Naive thymus-derived CD4-positive, alpha-beta T cell (primary cell): ENCODE measurements at regions not wholly inside any gene's neighbourhood (a gene's known extent, or its start where the extent isn't known, plus 50 kb on each side); places are given as distances from the start of the nearest gene placed in this dataset.

Experiments used
- ATAC-seq: fragments of 150-1000 bp; cut with Tn5 transposase; 2 replicates; pipeline ENCODE4 v1.10.0; 2021; ENCODE audit warnings: mild to moderate bottlenecking, moderate library complexity
- CTCF ChIA-PET: fragments of 350-600 bp; sonication (Branson Sonifier 250); formaldehyde crosslinking; loops from one replicate; lab custom pipeline; 2021; ENCODE audit warnings: antibody characterized with exemption; lab: Charles Lee
- POLR2A ChIA-PET: fragments of 350-600 bp; sonication (Branson Sonifier 250); formaldehyde crosslinking; loops from one replicate; lab custom pipeline; 2021; ENCODE audit warnings: antibody characterized with exemption, inconsistent platforms; lab: Charles Lee
- DNase-seq, 9 donors: peaks; one replicate each; pipeline versions ENCODE4 v3.0.0 to v3.0.0-alpha.2; 2020 to 2022; ENCODE audit warnings: mixed read lengths in 1 of 9
- H3K27ac ChIP-seq: one replicate; pipeline ENCODE4 v1.7.0; 2013; ENCODE audit warnings: mild to moderate bottlenecking, low read depth, low read length, moderate library complexity
- H3K27me3 ChIP-seq, 2 donors: one replicate each; pipeline ENCODE4 v1.7.0; 2013; ENCODE audit warnings: low read length in 2 of 2, mild to moderate bottlenecking in 2 of 2, moderate library complexity in 2 of 2; ENCODE audit not compliant: control insufficient read depth in 2 of 2, insufficient read depth in 2 of 2
- H3K36me3 ChIP-seq, 3 experiments: 1 replicate in 2 of 3; 2 replicates in 1 of 3; pipeline ENCODE4 v1.7.0; 2013; ENCODE audit warnings: low read length in 3 of 3, mild to moderate bottlenecking in 3 of 3, moderate library complexity in 1 of 3; ENCODE audit not compliant: insufficient read depth in 3 of 3, control insufficient read depth in 2 of 3
- H3K4me1 ChIP-seq, 2 donors: one replicate each; pipeline ENCODE4 v1.7.0; 2013; ENCODE audit warnings: low read length in 2 of 2, mild to moderate bottlenecking in 2 of 2, moderate library complexity in 1 of 2; ENCODE audit not compliant: control insufficient read depth in 2 of 2, insufficient read depth in 2 of 2
- H3K4me3 ChIP-seq: 2 replicates; pipeline ENCODE4 v1.7.0; 2013; ENCODE audit warnings: mild to moderate bottlenecking, low read length
- H3K9me3 ChIP-seq, 3 experiments: 1 replicate in 2 of 3; 2 replicates in 1 of 3; pipeline ENCODE4 v1.7.0; 2013; ENCODE audit warnings: low read length in 3 of 3; ENCODE audit not compliant: control insufficient read depth in 2 of 3
- H3K27ac Mint-ChIP-seq, 9 donors: one replicate each; pipeline ENCODE4 v1.8.0; 2020 to 2022; ENCODE audit warnings: mixed read lengths in 9 of 9, mild to moderate bottlenecking in 8 of 9, moderate library complexity in 5 of 9, inconsistent platforms in 2 of 9
- H3K27me3 Mint-ChIP-seq, 5 donors: one replicate each; pipeline ENCODE4 v1.8.0; 2021 to 2022; ENCODE audit warnings: mixed read lengths in 5 of 5, mild to moderate bottlenecking in 1 of 5
- H3K36me3 Mint-ChIP-seq, 5 donors: one replicate each; pipeline ENCODE4 v1.8.0; 2020 to 2022; ENCODE audit warnings: mixed read lengths in 5 of 5, mild to moderate bottlenecking in 3 of 5, inconsistent platforms in 1 of 5
- H3K4me1 Mint-ChIP-seq, 7 donors: one replicate each; pipeline ENCODE4 v1.8.0; 2020 to 2022; ENCODE audit warnings: mixed read lengths in 7 of 7, mild to moderate bottlenecking in 3 of 7, inconsistent platforms in 1 of 7
- H3K4me3 Mint-ChIP-seq, 10 donors: one replicate each; pipeline ENCODE4 v1.8.0; 2020 to 2022; ENCODE audit warnings: mild to moderate bottlenecking in 10 of 10, mixed read lengths in 10 of 10, moderate library complexity in 6 of 10, inconsistent platforms in 2 of 10
- H3K9me3 Mint-ChIP-seq, 11 donors: one replicate each; pipeline ENCODE4 v1.8.0; 2020 to 2022; ENCODE audit warnings: mixed read lengths in 11 of 11, mild to moderate bottlenecking in 4 of 11, inconsistent platforms in 1 of 11, moderate library complexity in 1 of 11
- intact Hi-C, 2 donors: fragments of 100-400 bp; cut with micrococcal nuclease; formaldehyde crosslinking; loops; one replicate each; pipeline ENCODE4 v1.15.1; 2023

DNA sequence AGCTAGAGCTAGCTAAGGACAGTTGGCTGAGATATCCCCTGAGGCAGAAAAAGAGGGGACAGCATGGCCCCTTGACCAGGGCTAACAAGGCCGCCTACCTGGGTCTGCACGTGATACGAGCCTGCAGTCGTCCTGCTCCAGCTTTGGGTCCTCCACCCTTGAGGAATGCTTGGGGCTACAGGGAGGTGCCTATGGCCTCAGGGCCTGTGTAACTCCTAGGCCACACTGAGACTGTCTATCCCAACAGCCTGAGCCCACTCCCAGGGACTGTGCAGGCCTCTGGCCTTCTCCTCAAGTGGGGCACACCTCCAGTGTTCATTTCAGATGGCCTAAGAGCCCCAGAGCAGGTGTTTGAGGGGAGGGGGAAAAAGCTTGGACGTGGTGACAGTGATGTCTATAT is 136.7 kb upstream of the SATB2 start:
- Histone ChIP-seq H3K4me1 (no peaks in the 10 kb centered on the region), H3K27me3 (no peaks in the 10 kb centered on the region), H3K4me3 (no peak overlapping the region), H3K36me3 (no peaks in the 10 kb centered on the region), H3K9me3 (no peaks in the 10 kb centered on the region), H3K27ac (no peak overlapping the region)
- H3K27ac Mint-ChIP-seq, result no peak overlapping the region
- no peak for ATAC-seq
- no peaks in the 10 kb centered on the region for H3K4me1 Mint-ChIP-seq
- no peak for DNase-seq
- intact Hi-C loops, result no loop called here
- ChIA-PET CTCF (no interaction called here), POLR2A (no interaction called here)
- H3K4me3 Mint-ChIP-seq, result no peak overlapping the region
- H3K9me3 Mint-ChIP-seq, result no peaks in the 10 kb centered on the region
- H3K27me3 Mint-ChIP-seq, result peaks cover 7 to 19% (median 13%) of the 10 kb centered on the region in 5 donors
- H3K36me3 Mint-ChIP-seq, result no peaks in the 10 kb centered on the region

DNA sequence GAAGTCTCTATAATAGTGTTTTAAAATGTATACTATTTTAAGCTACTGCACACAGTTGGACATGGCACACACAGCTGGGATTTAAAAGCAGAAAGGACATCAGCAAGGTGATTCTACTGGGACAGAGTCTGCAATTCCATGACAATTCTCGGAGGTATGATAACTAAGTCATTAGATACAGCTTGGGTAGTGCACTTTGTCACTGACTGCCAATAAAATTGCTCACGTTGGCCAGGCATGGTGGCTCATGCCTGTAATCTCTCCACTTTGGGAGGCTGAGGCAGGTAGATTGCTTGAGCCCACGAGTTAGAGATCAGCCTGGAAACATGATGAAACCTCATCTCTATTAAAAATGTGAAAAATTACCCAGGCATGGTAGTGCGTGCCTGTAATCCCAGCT is 134.1 kb upstream of the SATB2 start:
- Histone ChIP-seq H3K4me1 (no peaks in the 10 kb centered on the region), H3K4me3 (no peak overlapping the region), H3K27me3 (no peaks in the 10 kb centered on the region), H3K27ac (no peak overlapping the region), H3K9me3 (no peaks in the 10 kb centered on the region), H3K36me3 (no peaks in the 10 kb centered on the region)
- Mint-ChIP-seq H3K9me3 (no peaks in the 10 kb centered on the region), H3K27me3 (peaks cover 1 to 13% (median 10%) of the 10 kb centered on the region in 5 donors), H3K4me1 (no peaks in the 10 kb centered on the region), H3K27ac (no peak overlapping the region), H3K4me3 (no peak overlapping the region), H3K36me3 (no peaks in the 10 kb centered on the region)
- DNase-seq, result no peak
- ChIA-PET POLR2A (no interaction called here), CTCF (no interaction called here)
- intact Hi-C loops, result no loop called here
- no peak for ATAC-seq

DNA sequence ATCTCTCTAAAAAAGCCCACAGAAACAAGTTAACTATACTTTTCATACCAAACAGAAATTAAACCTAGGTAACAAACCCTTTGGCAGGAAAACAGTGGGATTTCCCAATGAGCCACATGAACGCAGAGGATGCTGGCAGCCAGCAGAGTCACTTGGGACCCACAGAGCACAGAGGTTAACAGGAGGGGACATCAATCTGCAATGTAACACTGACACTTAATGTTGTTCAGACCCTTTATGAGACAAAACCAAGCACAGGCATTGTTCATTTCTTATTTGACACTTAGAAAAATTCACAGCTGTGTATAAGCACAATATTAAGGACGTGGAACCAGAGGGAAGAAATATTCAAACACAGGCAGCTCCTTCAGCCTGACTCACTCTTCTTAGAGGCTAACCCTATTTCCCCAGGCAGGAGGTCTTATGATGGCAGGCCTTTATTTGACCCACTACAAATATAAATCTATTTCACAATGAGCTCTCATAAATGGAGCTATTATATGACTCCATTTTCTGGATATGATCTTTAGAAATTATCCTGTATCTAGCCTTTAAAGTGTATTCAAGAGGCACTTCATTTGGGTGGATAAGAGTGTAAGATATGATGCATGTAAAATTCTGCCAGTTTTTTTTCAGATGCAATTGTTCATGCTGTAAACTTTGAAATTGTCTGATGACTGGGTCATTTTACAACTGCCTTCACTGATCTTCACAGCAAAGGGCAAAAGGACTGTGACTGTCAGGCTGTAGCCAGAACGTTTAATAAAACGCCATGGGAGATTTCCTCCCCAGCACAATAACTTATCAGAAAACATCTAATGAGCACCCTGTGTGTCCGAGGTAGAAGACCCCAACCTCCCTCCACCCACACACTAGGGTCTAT is 132.8 kb upstream of the SATB2 start:
- Mint-ChIP-seq H3K36me3 (no peaks in the 10 kb centered on the region), H3K4me1 (no peaks in the 10 kb centered on the region), H3K4me3 (no peak overlapping the region), H3K27ac (no peak overlapping the region), H3K27me3 (peaks cover 4 to 10% (median 8%) of the 10 kb centered on the region in 5 donors), H3K9me3 (no peaks in the 10 kb centered on the region)
- H3K4me1 ChIP-seq, result no peaks in the 10 kb centered on the region
- H3K36me3 ChIP-seq, result no peaks in the 10 kb centered on the region
- intact Hi-C loops, result no loop called here
- no peaks in the 10 kb centered on the region for H3K27me3 ChIP-seq
- DNase-seq, result no peak
- CTCF ChIA-PET, result no interaction called here
- H3K4me3 ChIP-seq, result no peak overlapping the region
- H3K9me3 ChIP-seq, result no peaks in the 10 kb centered on the region
- no peak for ATAC-seq
- no peak overlapping the region for H3K27ac ChIP-seq
- POLR2A ChIA-PET, result no interaction called here

DNA sequence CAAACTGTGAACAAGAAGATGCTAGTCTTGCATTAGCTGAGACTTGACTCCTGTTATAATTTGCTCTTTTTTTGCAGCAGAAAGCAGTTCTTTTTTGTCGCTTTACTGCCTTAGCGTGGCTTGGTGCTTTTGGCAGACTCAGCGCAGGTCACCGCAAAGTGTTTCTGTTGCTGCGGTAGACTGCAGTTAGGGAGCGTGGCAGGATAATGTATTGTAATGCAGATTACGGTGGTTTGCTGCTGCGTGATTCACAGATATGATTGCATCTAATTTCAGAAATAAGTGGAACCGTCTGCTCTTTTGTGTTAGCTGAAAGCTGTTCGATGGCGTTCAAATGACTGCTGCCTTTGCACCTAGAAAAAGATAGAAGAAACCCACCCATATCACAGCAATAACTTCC is 131.6 kb upstream of the SATB2 start:
- Mint-ChIP-seq H3K4me1 (no peaks in the 10 kb centered on the region), H3K27ac (no peak overlapping the region), H3K9me3 (no peaks in the 10 kb centered on the region), H3K36me3 (no peaks in the 10 kb centered on the region), H3K27me3 (peaks cover 4 to 14% (median 8%) of the 10 kb centered on the region in 5 donors), H3K4me3 (no peak overlapping the region)
- Histone ChIP-seq H3K27me3 (no peaks in the 10 kb centered on the region), H3K4me1 (no peaks in the 10 kb centered on the region), H3K27ac (no peak overlapping the region), H3K9me3 (no peaks in the 10 kb centered on the region), H3K36me3 (no peaks in the 10 kb centered on the region), H3K4me3 (no peak overlapping the region)
- ATAC-seq, result no peak
- DNase-seq, result no peak
- CTCF ChIA-PET, result no interaction called here
- POLR2A ChIA-PET, result no interaction called here
- intact Hi-C loops, result no loop called here

DNA sequence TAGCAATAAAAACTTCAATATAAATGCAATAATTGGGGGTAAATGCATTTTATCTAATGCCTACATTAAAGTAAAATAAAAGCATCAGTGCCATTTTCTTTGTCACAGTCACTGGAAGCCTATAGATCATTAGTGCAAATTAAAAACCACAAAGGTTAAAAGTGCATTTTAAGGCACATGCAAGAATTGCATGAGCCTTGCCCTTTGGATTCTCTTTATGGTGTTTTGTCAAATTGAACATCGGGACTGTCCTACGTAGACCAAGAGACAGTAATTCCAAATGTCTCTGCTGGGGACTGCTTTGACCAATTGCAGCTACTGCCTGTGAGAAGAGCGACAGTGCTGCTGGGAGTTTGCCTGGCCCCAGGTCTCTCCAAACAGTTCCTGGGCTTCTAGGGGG is 130.3 kb upstream of the SATB2 start:
- H3K4me3 ChIP-seq, result no peak overlapping the region
- no peaks in the 10 kb centered on the region for H3K4me1 ChIP-seq
- DNase-seq, result no peak
- Mint-ChIP-seq H3K27me3 (peaks cover 4 to 14% (median 8%) of the 10 kb centered on the region in 5 donors), H3K9me3 (no peaks in the 10 kb centered on the region), H3K36me3 (no peaks in the 10 kb centered on the region), H3K27ac (no peak overlapping the region), H3K4me1 (no peaks in the 10 kb centered on the region), H3K4me3 (no peak overlapping the region)
- ATAC-seq, result no peak
- no peak overlapping the region for H3K27ac ChIP-seq
- no peaks in the 10 kb centered on the region for H3K9me3 ChIP-seq
- intact Hi-C loops, result no loop called here
- CTCF ChIA-PET, result no interaction called here
- POLR2A ChIA-PET, result no interaction called here
- no peaks in the 10 kb centered on the region for H3K36me3 ChIP-seq
- no peaks in the 10 kb centered on the region for H3K27me3 ChIP-seq

DNA sequence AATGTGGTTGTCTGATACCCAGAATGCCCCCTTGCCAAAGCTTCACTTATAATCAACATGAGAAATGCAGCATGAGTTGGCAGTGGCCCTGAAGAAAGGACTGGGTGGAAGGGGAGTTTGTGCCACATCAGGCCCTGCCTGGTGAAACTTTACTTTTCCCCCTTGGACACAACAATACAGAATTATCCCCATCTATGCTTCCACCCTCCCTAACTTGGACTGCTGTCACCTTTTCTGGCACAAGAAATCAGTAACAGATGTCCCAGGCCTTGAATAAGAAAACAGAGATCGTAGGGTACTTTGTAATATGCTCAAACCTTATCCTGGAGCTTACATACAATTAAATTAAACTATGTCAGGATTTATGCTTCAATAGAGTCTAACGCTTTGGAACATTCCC is 128.9 kb upstream of the SATB2 start:
- CTCF ChIA-PET, result no interaction called here
- no peak overlapping the region for H3K4me3 ChIP-seq
- ATAC-seq, result no peak

DNA sequence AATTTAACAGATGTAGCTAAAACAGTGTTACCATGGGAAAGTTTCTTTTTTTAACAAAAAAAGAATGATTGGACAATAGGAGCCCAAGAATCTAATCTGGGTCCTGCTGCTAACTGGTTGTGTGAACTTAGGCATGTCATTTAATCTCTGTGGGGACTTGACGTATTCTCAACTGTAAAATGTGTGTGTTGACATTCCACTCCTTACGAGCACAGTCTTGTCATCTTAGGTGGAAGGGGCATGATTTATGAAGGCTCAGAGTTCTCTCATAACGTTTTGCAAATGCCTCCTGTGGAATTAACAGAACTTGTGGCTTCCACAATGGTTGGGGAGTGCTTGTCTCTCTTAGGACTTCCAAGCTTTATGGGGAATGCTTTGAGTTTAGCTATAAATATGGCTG is 125.9 kb upstream of the SATB2 start:
- no peak overlapping the region for H3K27ac ChIP-seq
- CTCF ChIA-PET, result no interaction called here
- H3K4me3 ChIP-seq, result no peak overlapping the region
- Mint-ChIP-seq H3K27ac (no peak overlapping the region), H3K4me1 (peaks cover 0 to 8% (median 0%) of the 10 kb centered on the region in 7 donors), H3K36me3 (no peaks in the 10 kb centered on the region), H3K27me3 (peaks cover 7 to 32% (median 12%) of the 10 kb centered on the region in 5 donors), H3K4me3 (no peak overlapping the region), H3K9me3 (no peaks in the 10 kb centered on the region)
- ATAC-seq (no peak), DNase-seq (no peak)
- intact Hi-C loops, result no loop called here
- POLR2A ChIA-PET, result interaction anchor here (0.8 kb wide), 1 partner anchor 164 kb away, joined by 5 read pairs; no protein-coding TSS in a partner anchor
- no peaks in the 10 kb centered on the region for H3K9me3 ChIP-seq
- no peaks in the 10 kb centered on the region for H3K36me3 ChIP-seq
- H3K27me3 ChIP-seq, result no peaks in the 10 kb centered on the region
- no peaks in the 10 kb centered on the region for H3K4me1 ChIP-seq

More for the DNA sequence above, 128.9 kb upstream of the SATB2 start:
- no peaks in the 10 kb centered on the region for H3K36me3 ChIP-seq
- no peak for DNase-seq
- no peaks in the 10 kb centered on the region for H3K4me1 ChIP-seq
- Mint-ChIP-seq H3K36me3 (no peaks in the 10 kb centered on the region), H3K9me3 (no peaks in the 10 kb centered on the region), H3K27me3 (peaks cover 4 to 21% (median 15%) of the 10 kb centered on the region in 5 donors), H3K27ac (no peak overlapping the region), H3K4me1 (peaks cover 0 to 6% (median 0%) of the 10 kb centered on the region in 7 donors), H3K4me3 (no peak overlapping the region)
- no peaks in the 10 kb centered on the region for H3K27me3 ChIP-seq
- no peaks in the 10 kb centered on the region for H3K9me3 ChIP-seq
- intact Hi-C loops, result no loop called here
- no peak overlapping the region for H3K27ac ChIP-seq
- POLR2A ChIA-PET, result no interaction called here
